ENCODE measurements at regions not wholly inside any gene's neighbourhood (a gene's known extent, or its start where the extent isn't known, plus 50 kb on each side); places are given as distances from the start of the nearest gene placed in this dataset.

DNA sequence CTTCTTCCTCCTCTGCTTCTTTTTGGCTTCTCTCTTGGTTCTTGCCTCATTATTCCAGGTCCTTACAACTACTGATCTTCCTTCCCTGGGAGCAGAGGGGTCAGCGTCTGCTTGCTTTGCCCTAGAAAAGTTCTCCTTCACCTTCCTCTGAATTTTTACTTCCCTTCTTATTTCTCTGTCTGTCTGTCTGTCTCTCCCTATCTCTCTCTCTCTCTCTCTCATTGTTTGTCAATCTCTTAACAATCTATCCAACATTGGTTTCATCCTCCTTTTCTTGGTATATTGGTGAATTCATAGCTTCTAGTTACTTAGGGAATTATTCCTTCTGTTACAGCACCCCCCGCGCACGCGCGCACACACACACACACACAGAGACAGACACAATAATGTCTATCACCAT, 559.1 kb downstream of the MN1 start:
- H3K27ac ChIP-seq (ENCODE audit: low read depth, low read length): no peak overlapping the region
- TF ChIP-seq PHF8 (conservative IDR thresholded peaks at IDR 0.05; ENCODE audit: low read depth, low read length) (no peak), GTF2F1 (IDR thresholded peaks at IDR 0.05; ENCODE audit: borderline replicate concordance, low read depth, low read length) (no peak), KDM4A (IDR thresholded peaks at IDR 0.05; ENCODE audit: low read depth, low read length, severe bottlenecking) (no peak), YY1 (IDR thresholded peaks at IDR 0.05; ENCODE audit: low read depth, low read length) (no peak), NRF1 (IDR thresholded peaks at IDR 0.05; ENCODE audit: low read depth, low read length) (no peak), SP4 (IDR thresholded peaks at IDR 0.05; ENCODE audit: low read length) (no peak), SUZ12 (IDR thresholded peaks at IDR 0.05; ENCODE audit: low read length) (no peak), SRF (IDR thresholded peaks at IDR 0.05; ENCODE audit: low read depth, low read length) (no peak), CBX5 (IDR thresholded peaks at IDR 0.05; ENCODE audit: low read depth, low read length) (no peak), CTBP2 (IDR thresholded peaks at IDR 0.05; ENCODE audit: borderline replicate concordance, insufficient read depth, insufficient read length, low read length) (no peak), NANOG (IDR thresholded peaks at IDR 0.05; ENCODE audit: insufficient read depth, low read depth, low read length, poor library complexity, severe bottlenecking) (no peak), SAP30 (IDR thresholded peaks at IDR 0.05; ENCODE audit: insufficient read depth, insufficient replicate concordance, low read length) (no peak), SIRT6 (IDR thresholded peaks at IDR 0.05; ENCODE audit: low read length) (no peak), SP1 (IDR thresholded peaks at IDR 0.05; ENCODE audit: low read depth, low read length) (no peak)
- TF ChIP-seq, protein P1, sequence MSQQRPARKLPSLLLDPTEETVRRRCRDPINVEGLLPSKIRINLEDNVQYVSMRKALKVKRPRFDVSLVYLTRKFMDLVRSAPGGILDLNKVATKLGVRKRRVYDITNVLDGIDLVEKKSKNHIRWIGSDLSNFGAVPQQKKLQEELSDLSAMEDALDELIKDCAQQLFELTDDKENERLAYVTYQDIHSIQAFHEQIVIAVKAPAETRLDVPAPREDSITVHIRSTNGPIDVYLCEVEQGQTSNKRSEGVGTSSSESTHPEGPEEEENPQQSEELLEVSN (IDR thresholded peaks at IDR 0.05): no peak

More for the DNA sequence above, 559.1 kb downstream of the MN1 start:
- no peak for FAIRE-seq
- Histone ChIP-seq H2BK15ac (ENCODE audit: low read length) (no peak overlapping the region), H3K18ac (ENCODE audit: extremely low read depth, low read length) (no peak overlapping the region), H4K5ac (ENCODE audit: insufficient read length, low read depth, low read length) (no peak overlapping the region), H4K8ac (ENCODE audit: extremely low read depth, insufficient read depth, low read length) (peak overlapping the region; percentile 62; the same call in 1 of the 2 replicates), H3K79me2 (ENCODE audit: control insufficient read depth in 1 of 2, insufficient read depth in 2 of 2, low read length in 2 of 2) (no peaks in the 10 kb centered on the region), H3K23ac (ENCODE audit: insufficient read length) (no peak overlapping the region), H3K23me2 (ENCODE audit: low read depth, low read length) (no peaks in the 10 kb centered on the region; the same call in 1 of the 2 replicates), H2AK5ac (ENCODE audit: low read depth, low read length) (no peak overlapping the region), H3K4ac (replicated peaks; ENCODE audit: insufficient read length, low read depth, low read length) (no peak overlapping the region), H2BK120ac (replicated peaks; ENCODE audit: low read depth, low read length) (no peak overlapping the region), H3K27me3 (replicated peaks in 1 of 4; ENCODE audit: control insufficient read depth in 3 of 4, extremely low read depth in 1 of 4, insufficient read depth in 3 of 4, low read length in 3 of 4) (no peaks in the 10 kb centered on the region), H3K56ac (replicated peaks; ENCODE audit: insufficient read length, low read depth, low read length) (no peak overlapping the region), H3K9me3 (ENCODE audit: insufficient read depth in 2 of 2, low read depth in 1 of 2, low read length in 1 of 2) (no peaks in the 10 kb centered on the region), H3K36me3 (ENCODE audit: control insufficient read depth in 2 of 4, insufficient read depth in 4 of 4, low read length in 3 of 4) (no peaks in the 10 kb centered on the region), H4K91ac (replicated peaks; ENCODE audit: insufficient read length, low read length) (no peak overlapping the region), H3K9ac (replicated peaks in 1 of 4; ENCODE audit: extremely low read depth in 1 of 4, low read depth in 3 of 4, low read length in 3 of 4) (no peak overlapping the region), H3K4me1 (replicated peaks in 1 of 4; ENCODE audit: control insufficient read depth in 3 of 4, insufficient read depth in 4 of 4, low read length in 3 of 4) (peaks cover 0 to 3% (median 2%) of the 10 kb centered on the region in 4 experiments; a peak in 4 of 7 replicates), H3K14ac (ENCODE audit: insufficient read length) (no peak overlapping the region), H3K4me2 (ENCODE audit: insufficient read depth in 1 of 2, low read depth in 2 of 2, low read length in 2 of 2) (no peak overlapping the region), H2AFZ (ENCODE audit: low read length) (no peak overlapping the region), H2BK20ac (ENCODE audit: low read length) (no peak overlapping the region), H2BK12ac (ENCODE audit: low read depth, low read length) (no peak overlapping the region), H4K20me1 (replicated peaks in 1 of 2; ENCODE audit: control insufficient read depth in 1 of 2, insufficient read depth in 2 of 2, low read length in 2 of 2) (no peaks in the 10 kb centered on the region), H3K4me3 (ENCODE audit: extremely low read depth in 1 of 4, insufficient read depth in 2 of 4, low read depth in 3 of 4, low read length in 4 of 4) (no peak overlapping the region), H2BK5ac (ENCODE audit: low read depth, low read length) (no peak overlapping the region), H3K79me1 (ENCODE audit: low read depth, low read length) (no peaks in the 10 kb centered on the region)
- CTCF ChIA-PET (ENCODE audit: partially characterized antibody): interaction anchor here (1.0 to 1.3 kb wide), 2 partner anchors 10 to 25 kb away, joined by 3 read pairs; no protein-coding TSS in a partner anchor
- POLR2A ChIA-PET (ENCODE audit: partially characterized antibody): no interaction called here
- DNase-seq (ENCODE audit: low read depth in 1 of 2, low spot score in 2 of 2): no peak
- 93% methylated on average over 6 of the region's 6 CpGs; no CpG with 5 or more reads in 1 of the 2 experiments for WGBS, 2 experiments (ENCODE audit: extremely low coverage in 1 of 2, insufficient coverage in 1 of 2, insufficient read length in 1 of 2, insufficient replicate concordance in 2 of 2, low coverage in 1 of 2, low lambda C conversion rate in 2 of 2, missing lambda C conversion rate in 1 of 2)

All from H1 (cell line).